HuH-7 (cell line): ENCODE measurements at regions not wholly inside any gene's neighbourhood (a gene's known extent, or its start where the extent isn't known, plus 50 kb on each side); places are given as distances from the start of the nearest gene placed in this dataset.
"Not testable (repeated sequence)": the region's sequence is repeated elsewhere in the genome, so short reads cannot be mapped to it uniquely, and the experiment has no call there.

Experiments
- DNase-seq: peaks from one replicate; pipeline ENCODE4 v3.0.0; 2011; ENCODE audit warnings: low spot score

GRCh38 chr14:76264384-76264783, 111.6 kb upstream of the ESRRB start:
- no peak for DNase-seq

GRCh38 chr14:76267322-76268046, 108.5 kb upstream of the ESRRB start:
- peak; percentile 70 for DNase-seq

GRCh38 chr14:76268047-76268431, 107.9 kb upstream of the ESRRB start:
- DNase-seq: no peak

- no peak for DNase-seq
Measured at GRCh38 chr14:76268700-76269099, 107.2 kb upstream of the ESRRB start.

GRCh38 chr14:76271041-76271755, 104.7 kb upstream of the ESRRB start:
- DNase-seq: no peak

GRCh38 chr14:76272349-76272748, 103.6 kb upstream of the ESRRB start:
- DNase-seq: no peak

- no peak for DNase-seq
Measured at GRCh38 chr14:76272774-76273173, 103.2 kb upstream of the ESRRB start.

GRCh38 chr14:76273346-76273745, 102.6 kb upstream of the ESRRB start:
- no peak for DNase-seq

GRCh38 chr14:76274324-76274723, 101.6 kb upstream of the ESRRB start:
- DNase-seq: no peak

- DNase-seq: no peak
Measured at GRCh38 chr14:76277586-76278130, 98.3 kb upstream of the ESRRB start.

GRCh38 chr14:76280221-76280620, 95.7 kb upstream of the ESRRB start:
- no peak for DNase-seq

DNA sequence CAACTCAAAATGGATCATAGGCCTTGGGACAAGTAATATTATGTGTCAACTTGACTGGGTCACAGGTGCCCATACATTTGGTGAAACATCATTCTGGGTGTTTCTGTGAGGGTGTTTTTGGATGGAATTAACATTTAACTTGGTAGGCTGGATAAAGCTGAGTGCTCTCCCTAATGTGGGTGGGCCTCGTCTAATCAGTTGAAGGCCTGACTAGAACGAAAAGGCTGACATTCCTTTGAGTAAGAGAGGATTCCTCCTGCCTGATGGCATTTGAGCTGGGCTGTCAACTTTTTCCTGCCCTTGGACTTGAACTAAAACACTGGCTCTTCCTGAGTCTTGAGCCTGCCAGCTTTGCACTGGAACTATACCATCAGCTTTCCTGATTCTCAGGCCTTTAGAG, 93.4 kb upstream of the ESRRB start:
- DNase-seq: no peak

DNA sequence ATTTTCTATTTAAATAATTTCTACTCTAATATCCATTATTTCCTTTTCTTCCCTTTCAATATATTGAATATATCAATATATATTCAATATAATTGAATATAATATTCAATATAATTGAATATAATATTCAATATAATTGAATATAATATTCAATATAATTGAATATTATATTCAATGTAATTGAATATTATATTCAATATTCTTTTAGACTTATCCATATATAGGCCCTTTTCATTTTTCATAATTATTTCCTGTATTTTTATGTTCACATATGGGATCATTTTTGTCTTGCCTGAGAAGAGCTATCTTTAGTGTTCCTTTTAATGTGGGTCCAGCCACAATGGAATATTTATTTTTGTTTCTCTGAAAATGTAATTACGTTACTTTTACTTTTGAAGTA, 88.9 kb upstream of the ESRRB start:
- DNase-seq: no peak

DNA sequence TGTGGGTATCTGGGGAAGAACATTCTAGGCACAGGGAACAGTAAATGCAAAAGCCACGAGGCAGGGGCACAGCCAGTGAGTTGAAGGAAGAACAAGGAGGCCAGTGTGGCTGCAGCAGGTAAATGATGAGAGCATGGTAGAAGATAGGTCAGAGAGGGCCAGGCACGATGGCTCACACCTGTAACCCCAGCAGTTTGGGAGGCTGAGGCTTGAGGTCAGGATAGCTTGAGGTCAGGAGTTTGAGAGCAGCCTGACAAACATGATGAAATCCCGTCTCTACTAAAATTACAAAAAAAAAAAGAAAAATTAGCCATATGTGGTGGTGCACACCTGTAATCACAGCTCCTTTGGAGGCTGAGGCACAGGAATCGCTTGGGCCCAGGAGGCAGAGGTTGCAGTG, 86.7 kb upstream of the ESRRB start:
- DNase-seq: no peak

DNA sequence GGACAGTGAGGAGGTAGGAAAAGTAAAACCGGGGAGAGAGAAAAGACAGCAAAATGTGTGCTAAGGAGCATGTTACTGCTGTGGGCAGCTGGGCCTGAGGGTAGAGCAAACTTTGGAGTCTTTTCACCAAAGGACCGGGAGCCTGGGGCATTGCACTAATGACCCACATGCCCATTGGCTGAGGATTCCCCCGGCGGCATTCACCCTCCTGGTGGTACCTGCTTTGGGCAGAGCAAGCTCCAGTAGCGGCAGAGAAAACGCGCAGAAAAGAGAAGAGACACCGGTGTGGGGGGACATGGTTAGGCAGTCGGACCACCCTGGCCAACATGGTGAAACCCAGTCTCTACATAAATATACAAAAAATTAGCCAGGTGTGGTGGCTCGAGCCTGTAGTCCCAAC, 83.4 kb upstream of the ESRRB start:
- DNase-seq: no peak

DNA sequence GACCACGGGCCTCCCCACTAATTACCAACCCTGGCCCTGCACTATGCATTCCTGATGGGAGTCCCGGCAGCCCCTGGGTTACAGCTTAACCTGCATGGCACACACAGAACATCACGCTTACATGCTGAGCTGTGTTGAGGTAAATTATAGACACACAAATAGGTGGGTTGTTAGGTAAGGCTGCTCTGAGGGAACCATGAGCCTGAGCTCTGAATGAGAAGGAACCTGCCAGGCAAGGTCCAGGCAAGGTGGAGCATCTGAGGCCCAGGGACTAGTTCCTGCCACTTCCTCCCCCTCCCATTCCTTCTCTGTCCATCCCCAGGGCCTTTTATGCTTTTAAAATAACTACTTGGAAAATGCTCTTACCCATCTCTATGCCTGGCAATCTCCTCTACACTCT, 82.7 kb upstream of the ESRRB start:
- no peak for DNase-seq

- peak; percentile 21 for DNase-seq
Measured at GRCh38 chr14:76293923-76294322, 82.0 kb upstream of the ESRRB start.

GRCh38 chr14:76294876-76295275, 81.1 kb upstream of the ESRRB start:
- DNase-seq: no peak

GRCh38 chr14:76298896-76299295, 77.0 kb upstream of the ESRRB start:
- no peak for DNase-seq

GRCh38 chr14:76303188-76303587, 72.7 kb upstream of the ESRRB start:
- not testable (repeated sequence) for DNase-seq

DNA sequence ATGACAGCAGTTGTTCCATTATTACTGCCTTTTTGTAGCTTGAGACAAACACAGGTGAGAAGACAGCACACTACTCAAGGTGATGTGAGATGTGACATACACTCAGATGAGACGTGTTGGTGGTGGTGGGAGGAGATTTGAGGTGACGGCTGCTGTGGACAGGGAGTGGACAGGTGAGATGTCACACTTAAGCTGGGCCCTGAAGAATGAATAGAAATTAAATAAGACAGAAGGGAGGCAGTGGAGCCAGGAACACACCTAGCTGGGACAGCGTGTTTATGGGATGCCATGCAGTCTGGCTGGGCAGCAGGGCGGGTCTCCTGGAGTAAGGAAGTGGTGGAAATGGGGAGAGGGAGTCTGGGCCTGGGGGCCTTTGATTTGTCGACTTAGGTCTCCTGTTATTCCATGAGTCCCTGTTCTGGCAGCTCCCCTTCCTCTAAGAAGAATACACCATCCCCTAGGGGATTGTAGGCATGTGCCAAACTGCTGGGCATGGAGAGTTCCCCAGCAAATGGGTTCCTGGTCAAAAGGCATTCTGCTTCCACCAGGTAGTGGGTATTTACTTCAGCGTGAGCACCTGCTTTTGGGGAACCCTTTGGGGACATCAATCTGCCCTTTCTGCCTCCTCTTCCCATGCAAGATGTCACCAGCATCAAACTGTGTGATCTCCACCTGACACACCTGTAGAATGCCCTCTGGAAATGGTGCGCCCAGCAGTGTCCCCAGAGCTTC, 71.2 kb upstream of the ESRRB start:
- DNase-seq: no peak

DNA sequence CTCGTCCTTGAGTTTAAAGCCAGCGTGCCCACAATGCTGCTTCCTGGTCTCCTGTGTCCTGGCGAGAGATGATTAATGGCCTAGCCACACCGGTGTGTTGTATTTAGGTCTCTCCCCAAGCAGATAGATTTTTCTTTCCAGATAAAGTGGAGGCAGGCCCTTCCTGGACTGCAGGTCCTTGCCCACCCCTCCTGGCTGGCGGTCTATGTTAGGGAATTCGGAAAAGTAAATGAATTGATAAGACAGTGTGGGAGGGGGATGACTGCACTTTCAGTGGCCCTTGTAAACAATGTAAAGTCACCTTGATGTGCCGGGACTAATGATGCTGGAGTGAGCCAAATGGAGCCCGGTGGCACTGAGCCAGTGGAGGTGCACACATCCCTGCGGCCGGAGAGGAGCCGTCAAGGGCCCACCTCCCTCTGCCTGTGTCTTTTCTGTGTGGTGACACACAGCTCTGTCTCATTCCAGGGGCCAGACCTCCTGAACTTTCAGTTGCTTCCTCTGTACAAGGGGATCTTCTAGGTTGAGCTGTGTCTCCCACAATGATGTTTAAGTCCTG, 70.6 kb upstream of the ESRRB start:
- DNase-seq: no peak

DNA sequence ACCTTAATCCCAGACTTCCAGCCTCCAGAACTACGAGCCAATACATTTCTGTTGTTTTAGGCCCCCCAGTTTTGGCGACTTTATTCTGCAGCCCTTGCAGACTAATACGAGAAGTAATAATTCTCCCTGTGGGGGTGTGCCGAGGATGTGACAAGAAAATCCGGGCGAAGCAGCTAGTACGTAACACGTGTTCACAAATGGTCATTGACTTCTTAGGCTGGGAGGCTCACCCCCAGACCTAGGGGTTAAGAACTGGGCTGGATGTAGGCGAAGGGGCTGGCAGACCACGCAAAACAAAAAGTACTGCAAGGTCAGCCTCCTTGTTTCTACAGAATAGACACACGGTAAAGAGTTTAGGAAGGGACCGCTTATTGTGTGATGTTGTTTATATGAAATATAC, 69.8 kb upstream of the ESRRB start:
- DNase-seq: no peak
